SK-N-SH treated with all-trans-retinoic acid at 6 μM for 48 hours (cell line): ENCODE measurements at regions not wholly inside any gene's neighbourhood (a gene's known extent, or its start where the extent isn't known, plus 50 kb on each side); places are given as distances from the start of the nearest gene placed in this dataset.

Experiments used
- ATAC-seq: fragments of 200-7000 bp; cut with Tn5 transposase; 3 replicates; pipeline ENCODE4 v1.9.1; 2020; ENCODE audit warnings: mild to moderate bottlenecking, moderate library complexity
- ARNTL ChIP-seq: fragments of 450-650 bp; formaldehyde crosslinking; IDR thresholded peaks from 2 replicates; pipeline ENCODE4 v1.5.0; 2020; ENCODE audit warnings: low read depth, mild to moderate bottlenecking, moderate library complexity, borderline replicate concordance
- BACH2 ChIP-seq: fragments of 250-450 bp; sonication (Bioruptor Pico); IDR thresholded peaks from 2 replicates; pipeline ENCODE4 v1.9.0; 2021; ENCODE audit warnings: mild to moderate bottlenecking, borderline replicate concordance
- CSDC2 ChIP-seq: fragments of 250-450 bp; sonication (Bioruptor Pico); IDR thresholded peaks from 2 replicates; pipeline ENCODE4 v1.5.0; 2020; ENCODE audit warnings: mild to moderate bottlenecking, moderate library complexity
- ESRRG ChIP-seq: fragments of 250-450 bp; sonication (Bioruptor Pico); IDR thresholded peaks from 2 replicates; pipeline ENCODE4 v1.6.1; 2021; ENCODE audit warnings: mild to moderate bottlenecking
- GLIS3 ChIP-seq: fragments of 250-450 bp; sonication (Bioruptor Pico); IDR thresholded peaks from 2 replicates; pipeline ENCODE4 v1.5.0; 2020; ENCODE audit warnings: mild to moderate bottlenecking, moderate library complexity
- ISL1 ChIP-seq: fragments of 250-450 bp; sonication (Bioruptor Pico); IDR thresholded peaks from 2 replicates; pipeline ENCODE4 v2.1.2; 2022; ENCODE audit warnings: mild to moderate bottlenecking, moderate library complexity
- OSR1 ChIP-seq: fragments of 250-450 bp; sonication (Bioruptor Pico); IDR thresholded peaks from 2 replicates; pipeline ENCODE4 v1.8.0; 2022; ENCODE audit warnings: moderate library complexity, mild to moderate bottlenecking, inconsistent platforms
- PPARA ChIP-seq: fragments of 250-450 bp; sonication (Bioruptor Pico); IDR thresholded peaks from 2 replicates; pipeline ENCODE4 v1.5.0; 2020; ENCODE audit warnings: mild to moderate bottlenecking, borderline replicate concordance
- RARB ChIP-seq: fragments of 250-450 bp; sonication (Bioruptor Pico); IDR thresholded peaks from 2 replicates; pipeline ENCODE4 v1.8.0; 2021; ENCODE audit warnings: mild to moderate bottlenecking, moderate library complexity
- SNAI2 ChIP-seq: fragments of 250-450 bp; sonication (Bioruptor Pico); IDR thresholded peaks from 2 replicates; pipeline ENCODE4 v1.5.0; 2020; ENCODE audit warnings: mild to moderate bottlenecking, moderate library complexity
- TCF4 ChIP-seq: fragments of 250-450 bp; sonication (Bioruptor Pico); IDR thresholded peaks from 2 replicates; pipeline ENCODE4 v1.8.0; 2021; ENCODE audit warnings: mild to moderate bottlenecking, moderate library complexity, borderline replicate concordance
- ZC3H10 ChIP-seq: fragments of 250-450 bp; sonication (Bioruptor Pico); IDR thresholded peaks from 2 replicates; pipeline ENCODE4 v1.5.1; 2021; ENCODE audit warnings: mild to moderate bottlenecking, moderate library complexity
- ZFP3 ChIP-seq: fragments of 250-450 bp; sonication (Bioruptor Pico); IDR thresholded peaks from 2 replicates; pipeline ENCODE4 v1.5.0; 2020; ENCODE audit warnings: mild to moderate bottlenecking, moderate library complexity
- ZFP30 ChIP-seq: fragments of 450-650 bp; formaldehyde crosslinking; IDR thresholded peaks from 2 replicates; pipeline ENCODE4 v1.5.0; 2022; ENCODE audit warnings: mild to moderate bottlenecking, moderate library complexity
- ZNF565 ChIP-seq: fragments of 450-650 bp; formaldehyde crosslinking; conservative IDR thresholded peaks from 2 replicates; pipeline ENCODE4 v1.5.0; 2020; ENCODE audit warnings: low read depth, mild to moderate bottlenecking, moderate library complexity
- ZNF70 ChIP-seq: fragments of 450-650 bp; formaldehyde crosslinking; IDR thresholded peaks from 2 replicates; pipeline ENCODE4 v1.5.0; 2020; ENCODE audit warnings: mild to moderate bottlenecking, moderate library complexity
- ZNF8 ChIP-seq: fragments of 450-650 bp; formaldehyde crosslinking; IDR thresholded peaks from 2 replicates; pipeline ENCODE4 v1.5.0; 2020; ENCODE audit warnings: mild to moderate bottlenecking, moderate library complexity
- TF ChIP-seq, protein P1 (sequence below): fragments of 250-450 bp; sonication (Bioruptor Pico); IDR thresholded peaks from 2 replicates; pipeline ENCODE4 v1.5.1; 2021; ENCODE audit warnings: mild to moderate bottlenecking, moderate library complexity
- TF ChIP-seq, protein P2 (sequence below): fragments of 250-450 bp; sonication (Bioruptor Pico); IDR thresholded peaks from 2 replicates; pipeline ENCODE4 v1.5.0; 2020; ENCODE audit warnings: mild to moderate bottlenecking, moderate library complexity
- TF ChIP-seq, protein P3 (sequence below): fragments of 250-450 bp; sonication (Bioruptor Pico); IDR thresholded peaks from 2 replicates; pipeline ENCODE4 v1.8.0; 2020; ENCODE audit warnings: mild to moderate bottlenecking, moderate library complexity, borderline replicate concordance
- TF ChIP-seq, protein P4 (sequence below): fragments of 250-450 bp; sonication (Bioruptor Pico); IDR thresholded peaks from 2 replicates; pipeline ENCODE4 v1.8.0; 2021; ENCODE audit warnings: low read depth, mild to moderate bottlenecking, moderate library complexity, borderline replicate concordance
- TF ChIP-seq, protein P5 (sequence below): fragments of 250-450 bp; sonication (Bioruptor Pico); IDR thresholded peaks from 2 replicates; pipeline ENCODE4 v1.5.1; 2020; ENCODE audit warnings: low read depth, mild to moderate bottlenecking, moderate library complexity

DNA sequence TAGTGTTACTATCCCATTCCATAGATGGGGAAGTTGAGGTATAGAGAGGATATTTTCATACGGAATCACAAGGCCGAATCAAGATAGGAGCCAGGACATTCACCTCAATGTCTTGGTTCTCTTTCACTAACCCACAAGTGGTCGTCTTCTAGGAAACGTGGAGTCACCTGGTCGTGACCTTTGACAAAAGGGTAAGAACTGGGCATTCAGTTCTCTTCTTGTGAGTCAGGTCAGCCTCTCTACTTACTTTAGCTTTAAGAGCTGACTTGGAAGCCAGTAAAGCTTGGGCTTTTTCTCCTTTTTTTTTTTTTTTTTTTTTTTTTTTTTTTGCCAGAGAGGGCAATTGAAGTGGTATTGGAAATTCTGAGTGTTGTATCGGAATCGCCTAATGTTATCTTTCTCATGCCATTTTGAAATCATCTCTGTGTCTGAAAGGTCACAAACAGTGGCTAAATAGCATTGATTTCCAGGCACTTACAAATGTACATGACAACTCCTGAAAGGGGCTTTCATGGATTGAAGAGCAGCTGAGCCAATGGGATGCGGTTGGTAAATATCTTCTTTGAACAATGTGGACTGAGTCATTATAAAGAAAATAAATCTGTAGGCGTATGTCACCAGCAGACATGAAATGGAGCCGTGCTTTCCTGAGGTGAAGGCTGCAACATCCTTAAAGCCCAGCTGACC lies 356.9 kb downstream of the KIF16B start:
- TF ChIP-seq ESRRG (CRISPR knock-in tag) (no peak), ISL1 (no peak), ZC3H10 (no peak), RARB (CRISPR knock-in tag) (no peak), ZFP3 (CRISPR knock-in tag) (no peak), SNAI2 (CRISPR knock-in tag) (no peak), BACH2 (no peak), ZNF70 (CRISPR knock-in tag) (no peak), PPARA (CRISPR knock-in tag) (no peak), ZNF565 (CRISPR knock-in tag) (no peak), TCF4 (no peak), OSR1 (no peak), ARNTL (CRISPR knock-in tag) (no peak), GLIS3 (CRISPR knock-in tag) (no peak)
- TF ChIP-seq, protein P1, sequence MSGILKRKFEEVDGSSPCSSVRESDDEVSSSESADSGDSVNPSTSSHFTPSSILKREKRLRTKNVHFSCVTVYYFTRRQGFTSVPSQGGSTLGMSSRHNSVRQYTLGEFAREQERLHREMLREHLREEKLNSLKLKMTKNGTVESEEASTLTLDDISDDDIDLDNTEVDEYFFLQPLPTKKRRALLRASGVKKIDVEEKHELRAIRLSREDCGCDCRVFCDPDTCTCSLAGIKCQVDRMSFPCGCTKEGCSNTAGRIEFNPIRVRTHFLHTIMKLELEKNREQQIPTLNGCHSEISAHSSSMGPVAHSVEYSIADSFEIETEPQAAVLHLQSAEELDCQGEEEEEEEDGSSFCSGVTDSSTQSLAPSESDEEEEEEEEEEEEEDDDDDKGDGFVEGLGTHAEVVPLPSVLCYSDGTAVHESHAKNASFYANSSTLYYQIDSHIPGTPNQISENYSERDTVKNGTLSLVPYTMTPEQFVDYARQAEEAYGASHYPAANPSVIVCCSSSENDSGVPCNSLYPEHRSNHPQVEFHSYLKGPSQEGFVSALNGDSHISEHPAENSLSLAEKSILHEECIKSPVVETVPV, result no peak
- TF ChIP-seq, protein P2, sequence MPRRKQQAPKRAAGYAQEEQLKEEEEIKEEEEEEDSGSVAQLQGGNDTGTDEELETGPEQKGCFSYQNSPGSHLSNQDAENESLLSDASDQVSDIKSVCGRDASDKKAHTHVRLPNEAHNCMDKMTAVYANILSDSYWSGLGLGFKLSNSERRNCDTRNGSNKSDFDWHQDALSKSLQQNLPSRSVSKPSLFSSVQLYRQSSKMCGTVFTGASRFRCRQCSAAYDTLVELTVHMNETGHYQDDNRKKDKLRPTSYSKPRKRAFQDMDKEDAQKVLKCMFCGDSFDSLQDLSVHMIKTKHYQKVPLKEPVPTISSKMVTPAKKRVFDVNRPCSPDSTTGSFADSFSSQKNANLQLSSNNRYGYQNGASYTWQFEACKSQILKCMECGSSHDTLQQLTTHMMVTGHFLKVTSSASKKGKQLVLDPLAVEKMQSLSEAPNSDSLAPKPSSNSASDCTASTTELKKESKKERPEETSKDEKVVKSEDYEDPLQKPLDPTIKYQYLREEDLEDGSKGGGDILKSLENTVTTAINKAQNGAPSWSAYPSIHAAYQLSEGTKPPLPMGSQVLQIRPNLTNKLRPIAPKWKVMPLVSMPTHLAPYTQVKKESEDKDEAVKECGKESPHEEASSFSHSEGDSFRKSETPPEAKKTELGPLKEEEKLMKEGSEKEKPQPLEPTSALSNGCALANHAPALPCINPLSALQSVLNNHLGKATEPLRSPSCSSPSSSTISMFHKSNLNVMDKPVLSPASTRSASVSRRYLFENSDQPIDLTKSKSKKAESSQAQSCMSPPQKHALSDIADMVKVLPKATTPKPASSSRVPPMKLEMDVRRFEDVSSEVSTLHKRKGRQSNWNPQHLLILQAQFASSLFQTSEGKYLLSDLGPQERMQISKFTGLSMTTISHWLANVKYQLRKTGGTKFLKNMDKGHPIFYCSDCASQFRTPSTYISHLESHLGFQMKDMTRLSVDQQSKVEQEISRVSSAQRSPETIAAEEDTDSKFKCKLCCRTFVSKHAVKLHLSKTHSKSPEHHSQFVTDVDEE, result no peak
- TF ChIP-seq, protein P3, sequence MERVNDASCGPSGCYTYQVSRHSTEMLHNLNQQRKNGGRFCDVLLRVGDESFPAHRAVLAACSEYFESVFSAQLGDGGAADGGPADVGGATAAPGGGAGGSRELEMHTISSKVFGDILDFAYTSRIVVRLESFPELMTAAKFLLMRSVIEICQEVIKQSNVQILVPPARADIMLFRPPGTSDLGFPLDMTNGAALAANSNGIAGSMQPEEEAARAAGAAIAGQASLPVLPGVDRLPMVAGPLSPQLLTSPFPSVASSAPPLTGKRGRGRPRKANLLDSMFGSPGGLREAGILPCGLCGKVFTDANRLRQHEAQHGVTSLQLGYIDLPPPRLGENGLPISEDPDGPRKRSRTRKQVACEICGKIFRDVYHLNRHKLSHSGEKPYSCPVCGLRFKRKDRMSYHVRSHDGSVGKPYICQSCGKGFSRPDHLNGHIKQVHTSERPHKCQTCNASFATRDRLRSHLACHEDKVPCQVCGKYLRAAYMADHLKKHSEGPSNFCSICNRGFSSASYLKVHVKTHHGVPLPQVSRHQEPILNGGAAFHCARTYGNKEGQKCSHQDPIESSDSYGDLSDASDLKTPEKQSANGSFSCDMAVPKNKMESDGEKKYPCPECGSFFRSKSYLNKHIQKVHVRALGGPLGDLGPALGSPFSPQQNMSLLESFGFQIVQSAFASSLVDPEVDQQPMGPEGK (CRISPR knock-in tag), result no peak
- TF ChIP-seq, protein P4, sequence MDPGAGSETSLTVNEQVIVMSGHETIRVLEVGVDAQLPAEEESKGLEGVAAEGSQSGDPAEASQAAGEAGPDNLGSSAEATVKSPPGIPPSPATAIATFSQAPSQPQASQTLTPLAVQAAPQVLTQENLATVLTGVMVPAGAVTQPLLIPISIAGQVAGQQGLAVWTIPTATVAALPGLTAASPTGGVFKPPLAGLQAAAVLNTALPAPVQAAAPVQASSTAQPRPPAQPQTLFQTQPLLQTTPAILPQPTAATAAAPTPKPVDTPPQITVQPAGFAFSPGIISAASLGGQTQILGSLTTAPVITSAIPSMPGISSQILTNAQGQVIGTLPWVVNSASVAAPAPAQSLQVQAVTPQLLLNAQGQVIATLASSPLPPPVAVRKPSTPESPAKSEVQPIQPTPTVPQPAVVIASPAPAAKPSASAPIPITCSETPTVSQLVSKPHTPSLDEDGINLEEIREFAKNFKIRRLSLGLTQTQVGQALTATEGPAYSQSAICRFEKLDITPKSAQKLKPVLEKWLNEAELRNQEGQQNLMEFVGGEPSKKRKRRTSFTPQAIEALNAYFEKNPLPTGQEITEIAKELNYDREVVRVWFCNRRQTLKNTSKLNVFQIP (CRISPR knock-in tag), result no peak
- TF ChIP-seq, protein P5, sequence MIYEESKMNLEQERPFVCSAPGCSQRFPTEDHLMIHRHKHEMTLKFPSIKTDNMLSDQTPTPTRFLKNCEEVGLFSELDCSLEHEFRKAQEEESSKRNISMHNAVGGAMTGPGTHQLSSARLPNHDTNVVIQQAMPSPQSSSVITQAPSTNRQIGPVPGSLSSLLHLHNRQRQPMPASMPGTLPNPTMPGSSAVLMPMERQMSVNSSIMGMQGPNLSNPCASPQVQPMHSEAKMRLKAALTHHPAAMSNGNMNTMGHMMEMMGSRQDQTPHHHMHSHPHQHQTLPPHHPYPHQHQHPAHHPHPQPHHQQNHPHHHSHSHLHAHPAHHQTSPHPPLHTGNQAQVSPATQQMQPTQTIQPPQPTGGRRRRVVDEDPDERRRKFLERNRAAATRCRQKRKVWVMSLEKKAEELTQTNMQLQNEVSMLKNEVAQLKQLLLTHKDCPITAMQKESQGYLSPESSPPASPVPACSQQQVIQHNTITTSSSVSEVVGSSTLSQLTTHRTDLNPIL, result no peak
- ATAC-seq, result no peak

DNA sequence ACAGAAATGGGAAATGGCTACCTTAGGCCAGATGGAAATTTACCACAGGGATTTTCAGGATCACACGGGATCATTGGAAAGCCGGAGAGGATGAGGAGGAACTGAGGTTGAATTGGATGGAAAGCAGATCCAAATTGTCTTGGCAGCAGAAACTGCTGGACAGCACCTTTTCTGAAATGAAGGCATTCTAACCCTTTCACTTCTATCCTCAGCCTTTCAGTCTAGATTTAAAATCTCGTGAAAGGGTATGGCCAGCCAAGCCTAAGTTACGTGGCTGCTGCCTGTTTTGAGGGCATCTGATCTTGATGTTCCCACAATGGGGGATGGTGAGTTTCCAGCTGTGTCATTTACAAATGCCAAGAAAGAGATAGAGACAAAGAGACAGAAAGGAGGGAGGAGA lies 358.2 kb downstream of the KIF16B start:
- TF ChIP-seq SNAI2 (CRISPR knock-in tag) (no peak), OSR1 (no peak), ZC3H10 (no peak), ESRRG (CRISPR knock-in tag) (no peak), ZNF8 (CRISPR knock-in tag) (no peak), RARB (CRISPR knock-in tag) (no peak), ZFP30 (no peak), ISL1 (no peak), CSDC2 (CRISPR knock-in tag) (no peak), ZNF70 (CRISPR knock-in tag) (no peak), PPARA (CRISPR knock-in tag) (no peak), ARNTL (CRISPR knock-in tag) (no peak), BACH2 (no peak)
- TF ChIP-seq, protein P5, result no peak
- TF ChIP-seq, protein P1, result no peak
- TF ChIP-seq, protein P3 (CRISPR knock-in tag), result no peak
- TF ChIP-seq, all 23 proteins: peak for 0
- no peak for ATAC-seq
